B cell (primary cell): ENCODE measurements at regions not wholly inside any gene's neighbourhood (a gene's known extent, or its start where the extent isn't known, plus 50 kb on each side); places are given as distances from the start of the nearest gene placed in this dataset.

Experiments used
- EZH2 ChIP-seq: IDR thresholded peaks from 2 replicates; pipeline ENCODE4 v1.6.1; 2012; ENCODE audit warnings: borderline replicate concordance, low read depth, mild to moderate bottlenecking, moderate library complexity, low read length; ENCODE audit not compliant: insufficient read depth, poor library complexity, severe bottlenecking
- TF ChIP-seq, protein P1 (sequence below): fragments of 200-600 bp; IDR thresholded peaks from one replicate; pipeline ENCODE4 v1.8.0; 2022; ENCODE audit warnings: antibody characterized with exemption, mild to moderate bottlenecking

- TF ChIP-seq, protein P1, sequence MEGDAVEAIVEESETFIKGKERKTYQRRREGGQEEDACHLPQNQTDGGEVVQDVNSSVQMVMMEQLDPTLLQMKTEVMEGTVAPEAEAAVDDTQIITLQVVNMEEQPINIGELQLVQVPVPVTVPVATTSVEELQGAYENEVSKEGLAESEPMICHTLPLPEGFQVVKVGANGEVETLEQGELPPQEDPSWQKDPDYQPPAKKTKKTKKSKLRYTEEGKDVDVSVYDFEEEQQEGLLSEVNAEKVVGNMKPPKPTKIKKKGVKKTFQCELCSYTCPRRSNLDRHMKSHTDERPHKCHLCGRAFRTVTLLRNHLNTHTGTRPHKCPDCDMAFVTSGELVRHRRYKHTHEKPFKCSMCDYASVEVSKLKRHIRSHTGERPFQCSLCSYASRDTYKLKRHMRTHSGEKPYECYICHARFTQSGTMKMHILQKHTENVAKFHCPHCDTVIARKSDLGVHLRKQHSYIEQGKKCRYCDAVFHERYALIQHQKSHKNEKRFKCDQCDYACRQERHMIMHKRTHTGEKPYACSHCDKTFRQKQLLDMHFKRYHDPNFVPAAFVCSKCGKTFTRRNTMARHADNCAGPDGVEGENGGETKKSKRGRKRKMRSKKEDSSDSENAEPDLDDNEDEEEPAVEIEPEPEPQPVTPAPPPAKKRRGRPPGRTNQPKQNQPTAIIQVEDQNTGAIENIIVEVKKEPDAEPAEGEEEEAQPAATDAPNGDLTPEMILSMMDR: no peak
- no peak for TF ChIP-seq EZH2
Measured at GRCh38 chr3:72086743-72087087, 301.8 kb upstream of the PROK2 start.
